GM23338 (cell line): ENCODE measurements at regions not wholly inside any gene's neighbourhood (a gene's known extent, or its start where the extent isn't known, plus 50 kb on each side); places are given as distances from the start of the nearest gene placed in this dataset.

Experiments used
- CREB1 ChIP-seq: fragments of 250-450 bp; sonication (Bioruptor Pico); IDR thresholded peaks from 2 replicates; pipeline ENCODE4 v1.5.0; 2020; ENCODE audit warnings: low read depth, mild to moderate bottlenecking, moderate library complexity
- CTCF ChIP-seq, 2 experiments: fragments of 200-600 bp in 1 of 2; sonication (generic) in 1 of 2; conservative IDR thresholded peaks; 2 replicates each; pipeline versions ENCODE4 v1.5.1 to v1.6.1; 2016 to 2017; ENCODE audit warnings: antibody characterized with exemption in 2 of 2, low read depth in 2 of 2, mild to moderate bottlenecking in 2 of 2, moderate library complexity in 1 of 2
- EZH2phosphoT487 ChIP-seq: fragments of 200-600 bp; sonication (generic); IDR thresholded peaks from one replicate; pipeline ENCODE4 v1.8.1; 2018; ENCODE audit warnings: antibody characterized with exemption; ENCODE audit not compliant: unreplicated experiment
- JUNB ChIP-seq: IDR thresholded peaks from one replicate; pipeline ENCODE4 v1.6.1; 2016; ENCODE audit warnings: antibody characterized with exemption; ENCODE audit not compliant: unreplicated experiment
- NANOG ChIP-seq: IDR thresholded peaks from 2 replicates; pipeline ENCODE4 v1.6.1; 2016; ENCODE audit warnings: antibody characterized with exemption, borderline replicate concordance
- POLR2AphosphoS5 ChIP-seq: IDR thresholded peaks from 2 replicates; pipeline ENCODE4 v1.6.1; 2016; ENCODE audit warnings: antibody characterized with exemption, low read depth
- STAT1 ChIP-seq: IDR thresholded peaks from one replicate; pipeline ENCODE4 v1.6.1; 2016; ENCODE audit warnings: antibody characterized with exemption; ENCODE audit not compliant: unreplicated experiment
- ZNF114 ChIP-seq: fragments of 250-450 bp; sonication (Bioruptor Pico); IDR thresholded peaks from 2 replicates; pipeline ENCODE4 v1.5.0; 2020; ENCODE audit warnings: mild to moderate bottlenecking, moderate library complexity
- ZNF331 ChIP-seq: fragments of 250-450 bp; sonication (Bioruptor Pico); IDR thresholded peaks from 2 replicates; pipeline ENCODE4 v1.5.0; 2020; ENCODE audit warnings: low read depth, mild to moderate bottlenecking, moderate library complexity
- ZNF462 ChIP-seq: fragments of 250-450 bp; sonication (Bioruptor Pico); IDR thresholded peaks from 2 replicates; pipeline ENCODE4 v1.5.0; 2020; ENCODE audit warnings: mild to moderate bottlenecking, moderate library complexity
- TF ChIP-seq, protein P1 (sequence below): IDR thresholded peaks from 2 replicates; pipeline ENCODE4 v1.6.1; 2016; ENCODE audit warnings: antibody characterized with exemption

DNA sequence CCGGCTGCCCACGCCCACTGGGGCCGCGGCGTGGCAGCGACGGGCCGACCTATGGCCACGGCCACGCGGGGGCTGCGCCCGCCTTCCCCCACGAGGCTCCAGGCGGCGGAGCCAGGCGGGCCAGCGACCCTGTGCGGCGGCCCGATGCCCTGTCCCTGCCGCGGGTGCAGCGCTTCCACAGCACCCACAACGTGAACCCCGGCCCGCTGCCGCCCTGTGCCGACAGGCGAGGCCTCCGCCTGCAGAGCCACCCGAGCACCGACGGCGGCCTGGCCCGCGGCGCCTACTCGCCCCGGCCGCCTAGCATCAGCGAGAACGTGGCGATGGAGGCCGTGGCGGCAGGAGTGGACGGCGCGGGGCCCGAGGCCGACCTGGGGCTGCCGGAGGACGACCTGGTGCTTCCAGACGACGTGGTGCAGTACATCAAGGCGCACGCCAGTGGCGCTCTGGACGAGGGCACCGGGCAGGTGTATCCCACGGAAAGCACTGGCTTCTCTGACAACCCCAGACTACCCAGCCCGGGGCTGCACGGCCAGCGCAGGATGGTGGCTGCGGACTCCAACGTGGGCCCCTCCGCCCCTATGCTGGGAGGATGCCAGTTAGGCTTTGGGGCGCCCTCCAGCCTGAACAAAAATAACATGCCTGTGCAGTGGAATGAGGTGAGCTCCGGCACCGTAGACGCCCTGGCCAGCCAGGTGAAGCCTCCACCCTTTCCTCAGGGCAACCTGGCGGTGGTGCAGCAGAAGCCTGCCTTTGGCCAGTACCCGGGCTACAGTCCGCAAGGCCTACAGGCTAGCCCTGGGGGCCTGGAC is 253.2 kb downstream of the GLI2 start (continued):
- TF ChIP-seq ZNF462 (CRISPR knock-in tag) (no peak), ZNF331 (CRISPR knock-in tag) (no peak), ZNF114 (CRISPR knock-in tag) (no peak), JUNB (no peak), EZH2phosphoT487 (no peak), POLR2AphosphoS5 (no peak), CREB1 (CRISPR knock-in tag) (no peak), STAT1 (no peak), CTCF (conservative IDR thresholded peaks at IDR 0.05; ENCODE audit: low read depth in 2 of 2) (no peak), NANOG (no peak)
- TF ChIP-seq, protein P1, sequence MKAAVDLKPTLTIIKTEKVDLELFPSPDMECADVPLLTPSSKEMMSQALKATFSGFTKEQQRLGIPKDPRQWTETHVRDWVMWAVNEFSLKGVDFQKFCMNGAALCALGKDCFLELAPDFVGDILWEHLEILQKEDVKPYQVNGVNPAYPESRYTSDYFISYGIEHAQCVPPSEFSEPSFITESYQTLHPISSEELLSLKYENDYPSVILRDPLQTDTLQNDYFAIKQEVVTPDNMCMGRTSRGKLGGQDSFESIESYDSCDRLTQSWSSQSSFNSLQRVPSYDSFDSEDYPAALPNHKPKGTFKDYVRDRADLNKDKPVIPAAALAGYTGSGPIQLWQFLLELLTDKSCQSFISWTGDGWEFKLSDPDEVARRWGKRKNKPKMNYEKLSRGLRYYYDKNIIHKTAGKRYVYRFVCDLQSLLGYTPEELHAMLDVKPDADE: no peak
